C4-2B (cell line): ENCODE measurements at regions not wholly inside any gene's neighbourhood (a gene's known extent, or its start where the extent isn't known, plus 50 kb on each side); places are given as distances from the start of the nearest gene placed in this dataset.

Source experiments
- ZFX ChIP-seq: fragments of 450-650 bp; IDR thresholded peaks from 2 replicates; pipeline ENCODE4 v1.6.1; 2017
- TF ChIP-seq, protein P1 (sequence below): fragments of 450-650 bp; conservative IDR thresholded peaks from 2 replicates; pipeline ENCODE4 v1.5.1; 2017; ENCODE audit warnings: mild to moderate bottlenecking

DNA sequence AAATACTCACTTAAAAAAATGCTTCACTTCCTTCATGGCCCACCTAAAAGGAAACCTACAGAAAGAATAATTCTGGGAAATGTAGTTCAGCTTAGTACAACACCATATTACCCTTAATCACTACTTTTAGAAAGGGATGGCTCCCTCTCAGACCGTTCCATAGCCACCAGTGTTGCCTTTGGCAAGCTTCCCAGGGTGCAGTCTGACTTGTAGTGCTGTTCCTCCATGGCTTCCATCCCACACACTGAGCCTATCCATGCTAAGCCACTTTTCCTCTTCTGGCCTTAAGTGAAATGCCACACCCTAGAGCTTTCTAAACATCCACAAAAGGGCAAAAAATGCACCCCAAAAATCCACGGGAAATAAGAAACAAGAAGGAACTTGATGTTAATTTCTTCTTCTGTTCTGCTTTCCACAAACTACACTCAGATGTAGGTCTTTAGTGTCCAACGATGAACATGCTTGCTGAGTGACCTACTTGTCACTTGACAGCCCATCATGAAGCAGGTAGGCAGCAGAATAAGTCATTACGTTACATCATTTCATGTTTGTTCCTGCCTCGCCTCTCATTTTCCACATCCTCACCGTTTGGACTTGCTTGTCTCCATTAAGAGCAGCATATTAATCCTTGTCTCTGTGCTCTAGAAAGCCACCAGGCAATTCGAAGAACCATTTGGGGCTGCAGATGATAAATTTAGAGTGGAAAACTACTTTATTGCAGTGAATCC is 391.1 kb upstream of the GRAMD2B start:
- TF ChIP-seq, protein P1, sequence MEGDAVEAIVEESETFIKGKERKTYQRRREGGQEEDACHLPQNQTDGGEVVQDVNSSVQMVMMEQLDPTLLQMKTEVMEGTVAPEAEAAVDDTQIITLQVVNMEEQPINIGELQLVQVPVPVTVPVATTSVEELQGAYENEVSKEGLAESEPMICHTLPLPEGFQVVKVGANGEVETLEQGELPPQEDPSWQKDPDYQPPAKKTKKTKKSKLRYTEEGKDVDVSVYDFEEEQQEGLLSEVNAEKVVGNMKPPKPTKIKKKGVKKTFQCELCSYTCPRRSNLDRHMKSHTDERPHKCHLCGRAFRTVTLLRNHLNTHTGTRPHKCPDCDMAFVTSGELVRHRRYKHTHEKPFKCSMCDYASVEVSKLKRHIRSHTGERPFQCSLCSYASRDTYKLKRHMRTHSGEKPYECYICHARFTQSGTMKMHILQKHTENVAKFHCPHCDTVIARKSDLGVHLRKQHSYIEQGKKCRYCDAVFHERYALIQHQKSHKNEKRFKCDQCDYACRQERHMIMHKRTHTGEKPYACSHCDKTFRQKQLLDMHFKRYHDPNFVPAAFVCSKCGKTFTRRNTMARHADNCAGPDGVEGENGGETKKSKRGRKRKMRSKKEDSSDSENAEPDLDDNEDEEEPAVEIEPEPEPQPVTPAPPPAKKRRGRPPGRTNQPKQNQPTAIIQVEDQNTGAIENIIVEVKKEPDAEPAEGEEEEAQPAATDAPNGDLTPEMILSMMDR = no peak
- no peak for TF ChIP-seq ZFX
